B cell (primary cell): ENCODE measurements at regions not wholly inside any gene's neighbourhood (a gene's known extent, or its start where the extent isn't known, plus 50 kb on each side); places are given as distances from the start of the nearest gene placed in this dataset.

ENCODE experiments used
- ATAC-seq: fragments of 200-7000 bp; cut with Tn5 transposase; one replicate; pipeline ENCODE4 v1.10.0; 2021; ENCODE audit warnings: low read depth, mild to moderate bottlenecking, moderate number of reproducible peaks, moderate library complexity
- CTCF ChIA-PET: fragments of 350-600 bp; sonication (Branson Sonifier 250); formaldehyde crosslinking; loops from one replicate; lab custom pipeline; 2021; ENCODE audit warnings: antibody characterized with exemption, inconsistent platforms; lab: Charles Lee
- POLR2A ChIA-PET: fragments of 350-600 bp; sonication (Branson Sonifier 250); formaldehyde crosslinking; loops from one replicate; lab custom pipeline; 2021; ENCODE audit warnings: antibody characterized with exemption; lab: Charles Lee
- DNase-seq: peaks from one replicate; pipeline ENCODE4 v3.0.0; 2013
- H2AFZ ChIP-seq: 2 replicates; pipeline ENCODE4 v1.6.1; 2012; ENCODE audit warnings: mild to moderate bottlenecking, low read depth, low read length; ENCODE audit not compliant: insufficient read depth, poor library complexity, severe bottlenecking
- H3K27ac ChIP-seq, 2 donors: 1 replicate in 1 of 2; 2 replicates in 1 of 2; pipeline ENCODE4 v1.5.1; 2012 to 2013; ENCODE audit warnings: low read length in 2 of 2, mild to moderate bottlenecking in 2 of 2, moderate library complexity in 1 of 2
- H3K27me3 ChIP-seq, 4 experiments: fragments of 200-600 bp in 1 of 4; sonication (generic) in 1 of 4; replicated peaks in 1 of 4; 1 replicate in 2 of 4; 2 replicates in 2 of 4; pipeline versions ENCODE4 v1.6.1 to v1.7.0; 2013 to 2016; ENCODE audit warnings: low read length in 3 of 4, mild to moderate bottlenecking in 2 of 4, mixed read lengths in 1 of 4, moderate library complexity in 1 of 4; ENCODE audit not compliant: insufficient read depth in 4 of 4, control insufficient read depth in 3 of 4; ENCODE audit errors: control extremely low read depth in 1 of 4
- H3K36me3 ChIP-seq, 2 experiments: replicated peaks in 1 of 2; 1 replicate in 1 of 2; 2 replicates in 1 of 2; pipeline versions ENCODE4 v1.6.1 to v1.7.1; 2013; ENCODE audit warnings: low read length in 1 of 2; ENCODE audit not compliant: insufficient read depth in 2 of 2, control insufficient read depth in 1 of 2; ENCODE audit errors: control extremely low read depth in 1 of 2, extremely low read depth in 1 of 2
- H3K4me1 ChIP-seq, 2 donors: fragments of 200-600 bp in 1 of 2; sonication (generic) in 1 of 2; 1 replicate in 1 of 2; 2 replicates in 1 of 2; pipeline versions ENCODE4 v1.5.1 to v1.6.1; 2013 to 2017; ENCODE audit warnings: low read length in 2 of 2; ENCODE audit not compliant: control insufficient read depth in 2 of 2, insufficient read depth in 2 of 2
- H3K4me2 ChIP-seq: replicated peaks from 2 replicates; pipeline ENCODE3; 2012; ENCODE audit warnings: mild to moderate bottlenecking, low read depth, low read length; ENCODE audit not compliant: poor library complexity, severe bottlenecking
- H3K4me3 ChIP-seq, 5 experiments: fragments of 200-600 bp in 1 of 5; sonication (generic) in 1 of 5; 1 replicate in 3 of 5; 2 replicates in 2 of 5; pipeline versions ENCODE4 v1.5.1 to v1.7.0; 2011 to 2016; ENCODE audit warnings: low read length in 4 of 5, mild to moderate bottlenecking in 4 of 5, low read depth in 2 of 5, control low read depth in 1 of 5, moderate library complexity in 1 of 5; ENCODE audit not compliant: insufficient read depth in 1 of 5; ENCODE audit errors: control extremely low read depth in 1 of 5, extremely low read depth in 1 of 5
- H3K79me2 ChIP-seq: fragments of 200-600 bp; sonication (generic); one replicate; pipeline ENCODE4 v1.6.0; 2016; ENCODE audit warnings: low read length; ENCODE audit not compliant: control insufficient read depth, insufficient read depth
- H3K9ac ChIP-seq: fragments of 200-600 bp; sonication (generic); 2 replicates; pipeline ENCODE4 v1.6.1; 2017; ENCODE audit warnings: mild to moderate bottlenecking, low read length, moderate library complexity
- H3K9me3 ChIP-seq, 3 donors: one replicate each; pipeline versions ENCODE4 v1.6.1 to v1.7.1; 2013; ENCODE audit warnings: low read length in 2 of 3; ENCODE audit not compliant: control insufficient read depth in 2 of 3, insufficient read depth in 1 of 3; ENCODE audit errors: control extremely low read depth in 1 of 3
- H4K20me1 ChIP-seq: 2 replicates; pipeline ENCODE4 v1.6.0; 2012; ENCODE audit warnings: mild to moderate bottlenecking, low read length; ENCODE audit not compliant: insufficient read depth, control insufficient read depth, poor library complexity, severe bottlenecking
- H3K27ac Mint-ChIP-seq: one replicate; pipeline ENCODE4 v1.8.0; 2021; ENCODE audit warnings: mixed read lengths
- H3K27me3 Mint-ChIP-seq: one replicate; pipeline ENCODE4 v1.8.0; 2021; ENCODE audit warnings: mixed read lengths
- H3K4me1 Mint-ChIP-seq: one replicate; pipeline ENCODE4 v1.8.0; 2021; ENCODE audit warnings: mixed read lengths
- H3K4me3 Mint-ChIP-seq: one replicate; pipeline ENCODE4 v1.8.0; 2021; ENCODE audit warnings: mixed read lengths
- H3K9me3 Mint-ChIP-seq: one replicate; pipeline ENCODE4 v1.8.0; 2022; ENCODE audit warnings: mixed read lengths; ENCODE audit not compliant: insufficient read depth
- CTCF ChIP-seq: fragments of 200-600 bp; IDR thresholded peaks from one replicate; pipeline ENCODE4 v1.8.0; 2022; ENCODE audit warnings: antibody characterized with exemption, mild to moderate bottlenecking
- EZH2 ChIP-seq: IDR thresholded peaks from 2 replicates; pipeline ENCODE4 v1.6.1; 2012; ENCODE audit warnings: borderline replicate concordance, low read depth, mild to moderate bottlenecking, moderate library complexity, low read length; ENCODE audit not compliant: insufficient read depth, poor library complexity, severe bottlenecking
- WGBS: methylation state at CpG from one replicate; pipeline ENCODE4 v1.1.5; 2013; ENCODE audit warnings: missing lambda C conversion rate; ENCODE audit not compliant: insufficient coverage; 5-methylcytosine and 5-hydroxymethylcytosine counted together
- intact Hi-C: fragments of 100-400 bp; cut with micrococcal nuclease; formaldehyde crosslinking; loops from one replicate; pipeline ENCODE4 v1.10.0; 2022

GRCh38 chr10:20631229-20631628 is 265.9 kb downstream of the NEBL start:
- POLR2A ChIA-PET, result no interaction called here
- ATAC-seq (no peak), DNase-seq (no peak)
- Mint-ChIP-seq H3K4me1 (no peaks in the 10 kb centered on the region), H3K4me3 (no peak overlapping the region), H3K9me3 (no peaks in the 10 kb centered on the region), H3K27me3 (no peaks in the 10 kb centered on the region), H3K27ac (no peak overlapping the region)
- intact Hi-C loops, result no loop called here
- no peak overlapping the region for H2AFZ ChIP-seq
- no peaks in the 10 kb centered on the region for H3K9me3 ChIP-seq
- H3K9ac ChIP-seq, result no peak overlapping the region
- H3K27me3 ChIP-seq, result no peaks in the 10 kb centered on the region
- no peak overlapping the region for H3K4me3 ChIP-seq
- no peak overlapping the region for H3K4me2 ChIP-seq
- H3K36me3 ChIP-seq, result no peaks in the 10 kb centered on the region
- no peaks in the 10 kb centered on the region for H3K79me2 ChIP-seq
- WGBS, result 100% methylated on average over 1 of the region's 1 CpG
- TF ChIP-seq EZH2 (no peak), CTCF (no peak)
- no peak overlapping the region for H3K27ac ChIP-seq
- H4K20me1 ChIP-seq, result no peaks in the 10 kb centered on the region
- H3K4me1 ChIP-seq, result no peaks in the 10 kb centered on the region
- CTCF ChIA-PET, result no interaction called here

- DNase-seq, result no peak
- Histone ChIP-seq H3K27me3 (no peaks in the 10 kb centered on the region), H3K79me2 (no peaks in the 10 kb centered on the region), H3K4me2 (no peak overlapping the region), H3K9me3 (no peaks in the 10 kb centered on the region), H3K9ac (no peak overlapping the region), H3K4me1 (no peaks in the 10 kb centered on the region), H3K36me3 (no peaks in the 10 kb centered on the region), H4K20me1 (no peaks in the 10 kb centered on the region), H3K27ac (no peak overlapping the region), H3K4me3 (no peak overlapping the region), H2AFZ (no peak overlapping the region)
- no CpG with 5 or more reads among the region's 1 CpG for WGBS
- ChIA-PET CTCF (no interaction called here), POLR2A (no interaction called here)
- intact Hi-C loops, result no loop called here
- no peak overlapping the region for H3K27ac Mint-ChIP-seq
- H3K9me3 Mint-ChIP-seq, result no peaks in the 10 kb centered on the region
- no peaks in the 10 kb centered on the region for H3K4me1 Mint-ChIP-seq
- no peak overlapping the region for H3K4me3 Mint-ChIP-seq
- no peaks in the 10 kb centered on the region for H3K27me3 Mint-ChIP-seq
- TF ChIP-seq CTCF, result no peak
- TF ChIP-seq EZH2, result no peak
- ATAC-seq, result no peak
Measured at GRCh38 chr10:20630092-20630643, 266.9 kb downstream of the NEBL start.
